NCI-H2227 (cell line): ENCODE measurements at regions not wholly inside any gene's neighbourhood (a gene's known extent, or its start where the extent isn't known, plus 50 kb on each side); places are given as distances from the start of the nearest gene placed in this dataset.
"Not testable (repeated sequence)": the region's sequence is repeated elsewhere in the genome, so short reads cannot be mapped to it uniquely, and the experiment has no call there.

ENCODE experiments used
- DNase-seq: peaks from one replicate; lab custom pipeline; 2025; ENCODE audit not compliant: unreplicated experiment; lab: John Stamatoyannopoulos, UW

DNA sequence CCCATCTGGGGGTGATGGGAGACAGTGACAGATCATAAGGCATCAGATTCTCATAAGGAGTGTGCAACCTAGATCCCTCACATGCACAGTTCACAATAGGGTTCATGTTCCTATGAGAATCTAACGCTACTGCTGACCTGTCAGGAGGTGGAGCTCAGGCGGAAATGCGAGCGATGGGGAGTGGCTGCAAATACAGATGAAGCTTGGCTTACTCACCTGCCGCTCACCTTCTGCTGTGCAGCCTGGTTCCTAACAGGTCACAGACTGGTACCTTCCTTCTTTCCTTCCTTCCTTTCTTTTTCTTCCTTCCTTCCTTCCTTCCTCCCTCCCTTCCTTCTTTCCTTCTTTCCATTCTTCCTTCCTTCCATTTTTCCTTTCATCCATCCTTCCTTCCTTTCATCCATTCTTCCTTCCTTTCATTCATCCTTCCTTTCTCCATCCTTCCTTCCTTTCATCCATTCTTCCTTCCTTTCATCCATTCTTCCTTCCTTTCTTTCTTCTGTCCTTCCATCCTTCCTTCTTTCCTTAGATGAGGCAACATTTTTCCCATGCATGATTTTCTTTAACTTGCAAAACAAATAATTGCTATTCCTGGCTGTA, 370.0 kb upstream of the AUTS2 start:
- DNase-seq, result no peak

DNA sequence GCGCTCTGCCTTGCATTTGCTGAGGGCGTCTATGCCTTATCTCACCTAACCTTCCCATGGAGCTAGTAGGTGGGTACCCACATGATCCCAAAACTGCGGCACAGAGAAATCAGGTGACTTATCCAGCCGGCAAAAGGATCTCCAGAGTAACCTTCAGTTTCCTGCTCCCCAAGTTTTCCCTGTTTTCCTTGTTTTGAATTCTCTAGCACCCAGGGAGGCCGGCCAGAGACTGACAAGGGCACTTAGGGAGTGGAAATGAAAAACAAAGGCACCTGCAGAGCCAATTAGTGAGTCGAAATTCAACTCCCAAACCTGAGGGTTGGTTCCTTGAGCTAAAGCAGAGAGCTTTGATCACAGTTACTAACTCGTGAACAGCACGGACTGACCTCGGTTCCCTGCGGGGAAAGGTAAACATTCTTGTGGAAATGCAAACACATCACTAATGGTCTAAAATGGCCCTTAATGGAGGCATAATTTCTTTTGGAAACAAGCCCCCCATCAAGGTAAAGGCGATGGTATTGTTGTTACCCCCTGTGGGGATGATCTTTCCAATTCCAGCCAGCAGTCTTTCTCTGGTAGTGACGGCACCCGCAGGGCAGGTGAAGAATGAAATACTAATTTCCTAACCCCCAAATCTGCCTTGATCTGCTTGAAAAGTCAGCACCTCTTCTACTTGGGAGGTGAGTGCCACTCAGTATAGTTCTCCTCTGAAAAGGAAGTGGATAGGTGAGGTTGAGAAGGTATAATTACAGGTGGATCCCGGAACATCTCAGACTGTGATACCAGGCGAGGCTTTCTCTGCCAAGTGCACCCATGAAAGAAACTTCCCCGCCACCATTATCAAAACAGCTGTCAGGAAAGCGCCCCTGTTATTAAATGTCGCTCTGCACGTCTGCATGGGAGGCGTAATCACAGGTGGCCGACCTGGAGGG, 365.6 kb upstream of the AUTS2 start:
- DNase-seq, result peak; percentile 89

DNA sequence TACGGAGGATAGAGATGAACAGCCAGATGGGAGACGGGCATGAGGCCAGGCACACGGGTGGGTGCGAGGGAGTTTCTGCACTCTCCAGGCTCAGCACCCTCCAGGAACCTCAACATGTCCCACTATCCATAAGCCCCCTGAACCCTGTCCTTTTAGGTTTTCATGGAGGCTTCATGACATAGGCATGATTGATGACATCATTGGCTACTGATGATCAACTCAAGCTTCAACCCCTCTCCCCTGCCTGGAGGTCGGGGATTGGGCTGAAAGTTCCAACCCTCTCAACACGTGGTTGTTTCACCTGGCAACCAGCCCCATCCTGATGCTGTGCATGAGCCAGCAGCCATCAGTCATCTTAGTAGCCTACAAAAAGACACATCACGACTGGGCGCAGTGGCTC, 360.7 kb upstream of the AUTS2 start:
- DNase-seq, result no peak

DNA sequence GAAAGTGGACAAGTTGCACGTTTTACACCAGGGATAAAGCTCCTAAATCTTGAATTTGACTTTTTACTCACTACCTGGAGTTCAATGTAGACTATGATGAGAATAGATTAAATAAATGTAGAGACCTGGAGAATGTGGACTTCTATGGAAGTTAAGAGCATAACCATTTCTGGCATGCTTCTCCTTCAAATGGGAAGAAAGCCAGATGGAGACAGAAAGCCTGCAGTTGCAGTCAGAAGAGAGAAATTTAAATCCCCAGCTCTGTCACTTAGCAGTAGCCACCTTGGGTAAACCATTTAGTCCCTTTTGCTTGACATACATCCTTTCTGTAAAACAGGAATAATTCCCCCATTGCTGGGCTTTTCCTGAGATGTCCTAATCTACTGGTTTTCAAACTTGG, 355.3 kb upstream of the AUTS2 start:
- no peak for DNase-seq

DNA sequence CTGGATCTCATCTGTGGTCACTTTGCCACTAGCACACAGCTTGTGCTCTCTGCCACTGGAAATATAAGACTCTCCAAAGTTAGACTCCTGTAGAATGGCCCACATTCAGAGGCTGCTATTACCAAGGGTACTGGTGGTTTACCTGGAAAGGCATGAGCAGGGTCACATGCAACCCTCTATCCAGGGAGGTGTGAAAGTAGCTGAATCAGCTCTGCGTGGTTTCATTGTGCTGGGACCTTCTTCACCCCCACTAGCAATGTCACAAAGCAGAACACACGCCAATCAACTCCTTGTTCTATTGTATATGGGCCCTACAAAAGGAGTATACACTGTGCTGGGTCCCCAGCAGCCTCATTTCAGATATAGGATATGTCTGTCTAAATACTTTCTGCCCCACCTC, 353.6 kb upstream of the AUTS2 start:
- no peak for DNase-seq

DNA sequence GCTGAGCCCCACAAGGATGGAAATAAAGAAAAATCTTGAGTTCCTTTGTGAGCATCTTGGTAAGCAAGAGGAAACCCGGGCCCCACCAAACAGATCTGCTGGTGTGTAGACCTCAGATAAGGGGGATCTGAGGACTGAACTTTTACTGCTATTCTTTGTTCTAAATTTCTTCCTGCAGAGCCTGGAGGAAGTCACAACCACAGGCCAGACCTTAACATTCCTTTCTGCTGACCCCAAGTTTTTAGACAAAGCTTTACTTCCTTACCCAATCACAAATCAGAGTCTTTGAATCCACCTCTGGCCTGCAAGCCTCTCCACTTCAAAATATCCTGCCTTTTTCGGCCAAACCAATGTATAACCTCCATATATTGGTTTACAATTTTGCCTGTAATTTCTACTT, 352.6 kb upstream of the AUTS2 start:
- no peak for DNase-seq

DNA sequence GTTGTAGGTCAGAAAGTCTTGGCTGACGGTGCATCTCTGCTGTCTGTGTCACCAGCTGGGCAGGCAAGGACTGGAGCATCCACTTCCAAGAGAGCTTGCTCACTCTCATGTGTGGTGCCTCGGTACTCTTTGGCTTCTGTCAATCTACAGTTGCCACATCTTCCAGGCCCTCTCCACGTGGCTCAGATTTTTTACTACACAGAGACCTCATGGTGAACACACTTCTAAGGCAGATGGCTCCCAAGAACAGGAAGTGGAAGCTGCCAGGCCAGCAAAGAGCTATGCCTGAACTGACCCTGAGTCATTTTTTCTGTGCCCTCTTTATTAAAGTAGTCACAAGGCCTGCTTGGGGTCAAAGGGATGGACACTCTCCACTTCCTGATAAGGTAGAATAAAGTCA, 351.5 kb upstream of the AUTS2 start:
- DNase-seq, result no peak

DNA sequence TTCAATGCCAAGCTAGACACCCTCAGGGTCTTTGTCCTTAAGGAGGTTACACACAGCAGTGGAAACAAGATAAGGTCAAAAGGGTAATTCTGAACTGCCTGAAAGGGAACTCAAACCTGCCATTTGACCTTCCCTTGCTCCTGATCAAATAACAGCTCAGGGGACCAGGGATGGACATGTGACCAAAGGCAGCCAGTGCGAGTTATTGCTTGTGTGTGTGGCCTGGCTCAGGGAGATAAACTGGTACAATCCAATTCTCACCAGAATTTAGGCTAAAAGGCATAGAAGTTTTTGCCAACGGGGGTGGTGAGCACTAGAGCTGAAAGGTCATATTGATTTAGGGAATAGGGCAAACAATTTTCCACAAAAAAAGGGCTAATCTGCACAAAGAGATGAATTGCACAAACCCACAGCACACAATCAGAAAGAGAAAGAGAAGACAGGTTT, 349.9 kb upstream of the AUTS2 start:
- DNase-seq, result not testable (repeated sequence)

DNA sequence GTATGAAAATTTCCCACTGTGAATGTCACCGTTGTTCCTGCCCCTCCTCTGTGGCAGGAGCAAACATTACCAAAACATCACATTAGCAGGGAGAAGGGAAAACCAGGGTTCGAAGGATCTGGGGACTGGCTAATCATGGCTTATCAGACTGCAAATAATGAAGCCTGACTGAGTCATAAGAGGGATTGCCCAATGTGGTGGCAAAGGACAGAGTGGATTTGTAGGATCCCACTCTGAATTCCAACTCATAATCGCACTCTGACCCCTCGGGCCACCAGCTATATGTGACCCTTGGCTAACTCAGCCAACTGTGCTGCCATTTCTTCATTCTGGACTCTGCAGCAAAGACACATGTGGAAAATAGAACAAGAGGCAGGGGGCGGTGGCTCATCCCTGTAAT, 347.3 kb upstream of the AUTS2 start:
- no peak for DNase-seq

DNA sequence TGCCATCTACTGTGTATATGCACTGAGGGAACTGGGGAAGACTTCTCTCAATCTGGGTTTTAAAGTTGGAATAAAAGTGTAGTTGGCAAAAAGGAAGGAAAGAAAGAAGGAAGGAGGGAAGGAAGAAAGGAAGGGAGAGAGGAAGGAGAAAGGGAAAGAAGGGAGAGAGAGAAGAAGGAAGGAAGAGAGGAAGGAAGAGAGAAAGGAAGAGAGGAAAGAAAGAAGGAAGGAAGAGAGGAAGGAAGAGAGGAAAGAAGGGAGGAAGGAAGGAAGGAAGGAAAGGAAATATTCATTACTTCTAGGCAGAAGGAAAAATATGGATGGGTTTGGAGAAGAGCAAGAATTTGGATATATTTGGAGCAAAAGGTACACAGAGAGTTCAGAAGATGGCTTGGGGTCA, 343.6 kb upstream of the AUTS2 start:
- no peak for DNase-seq

DNA sequence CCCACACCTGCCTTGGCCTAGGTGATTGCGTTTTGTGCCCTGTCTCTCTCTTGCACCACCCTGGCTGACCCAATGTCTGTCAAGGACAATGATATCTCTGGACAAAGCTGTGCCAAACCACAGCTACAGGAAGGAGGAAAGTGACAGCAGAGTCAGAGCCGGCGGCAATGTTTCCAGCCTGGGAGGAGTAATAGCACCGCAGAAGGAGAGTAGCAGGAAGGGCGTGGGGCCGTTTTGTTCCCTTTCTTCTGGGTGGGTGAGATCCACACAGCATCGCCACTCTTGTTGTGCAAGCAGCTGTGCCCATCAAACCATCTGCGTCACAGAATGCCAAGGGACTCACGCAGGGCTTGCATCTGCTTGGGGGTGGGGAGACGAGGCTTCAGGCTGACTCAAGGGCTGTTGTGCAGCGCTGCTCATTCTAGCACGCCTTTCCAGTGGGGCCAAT, 341.6 kb upstream of the AUTS2 start:
- no peak for DNase-seq

DNA sequence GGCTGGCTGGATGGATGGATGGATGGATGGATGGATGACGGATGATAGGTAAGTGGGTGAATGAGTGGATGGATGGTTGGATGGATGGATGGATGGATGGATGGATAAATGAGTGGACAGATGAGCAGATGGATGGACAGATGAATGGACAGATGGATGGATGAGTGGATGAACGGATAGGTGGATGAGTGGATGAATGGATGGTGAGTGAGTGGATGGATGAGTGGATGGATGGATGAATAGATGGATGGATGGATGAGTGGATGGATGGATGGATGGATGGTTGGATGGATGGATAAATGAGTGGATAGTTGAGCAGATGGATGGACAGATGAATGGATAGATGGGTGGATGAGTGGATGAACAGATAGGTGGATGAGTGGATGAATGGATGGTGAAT, 340.7 kb upstream of the AUTS2 start:
- no peak for DNase-seq

DNA sequence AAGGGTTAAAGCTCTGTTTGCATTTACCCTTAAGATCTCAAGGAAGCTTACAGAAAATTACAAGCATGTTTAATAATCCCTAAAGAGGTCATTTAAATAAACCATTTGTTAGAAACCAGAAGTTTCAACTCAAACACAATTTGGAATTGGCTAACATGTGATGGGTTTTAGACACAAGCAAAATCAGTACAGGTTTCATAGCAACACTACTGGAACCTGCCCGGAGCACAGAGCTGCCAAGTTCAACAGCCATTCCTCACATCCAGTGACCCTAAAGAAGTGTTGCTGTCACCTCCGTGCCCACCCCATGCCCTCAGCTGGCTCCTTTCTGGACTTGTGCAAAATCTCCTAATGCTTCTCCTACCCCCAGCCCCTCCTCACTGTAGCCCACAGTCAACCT, 338.8 kb upstream of the AUTS2 start:
- no peak for DNase-seq

DNA sequence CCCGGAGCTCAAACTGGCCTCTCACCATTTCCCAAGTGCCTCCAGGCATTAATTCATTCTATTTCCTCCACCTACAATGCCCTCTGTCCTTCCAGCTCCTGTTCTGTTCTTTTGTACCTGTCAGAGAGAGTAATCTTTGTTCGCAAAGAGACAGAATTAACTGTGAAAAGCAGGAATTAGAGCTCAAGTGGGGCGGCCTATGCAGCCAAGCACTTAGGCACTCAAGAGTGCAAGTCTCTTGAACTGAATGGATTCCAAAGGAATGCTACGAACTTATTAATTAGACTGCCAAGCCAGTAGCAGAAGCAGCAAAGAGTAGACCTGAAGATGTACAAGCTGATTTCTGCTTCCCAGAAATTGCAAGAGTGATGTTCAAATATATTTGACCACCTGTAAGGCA, 338.3 kb upstream of the AUTS2 start:
- DNase-seq, result peak; percentile 8

DNA sequence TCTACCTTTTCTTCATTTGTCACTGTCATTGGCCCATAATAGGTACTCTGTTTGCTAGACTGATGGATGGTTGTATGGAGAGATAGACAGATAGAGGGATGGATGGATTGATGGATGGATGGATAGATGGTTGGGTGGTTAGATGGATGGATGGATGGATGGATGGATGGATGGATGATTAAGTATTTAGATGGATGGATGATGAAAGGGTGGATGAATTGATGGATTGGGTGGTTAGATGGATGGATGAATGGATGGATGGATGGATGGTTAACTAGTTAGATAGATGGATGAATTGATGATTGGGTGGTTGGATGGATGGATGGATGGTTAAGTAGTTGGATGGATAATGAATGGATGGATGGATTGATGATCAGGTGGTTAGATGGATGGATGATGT, 334.7 kb upstream of the AUTS2 start:
- no peak for DNase-seq

DNA sequence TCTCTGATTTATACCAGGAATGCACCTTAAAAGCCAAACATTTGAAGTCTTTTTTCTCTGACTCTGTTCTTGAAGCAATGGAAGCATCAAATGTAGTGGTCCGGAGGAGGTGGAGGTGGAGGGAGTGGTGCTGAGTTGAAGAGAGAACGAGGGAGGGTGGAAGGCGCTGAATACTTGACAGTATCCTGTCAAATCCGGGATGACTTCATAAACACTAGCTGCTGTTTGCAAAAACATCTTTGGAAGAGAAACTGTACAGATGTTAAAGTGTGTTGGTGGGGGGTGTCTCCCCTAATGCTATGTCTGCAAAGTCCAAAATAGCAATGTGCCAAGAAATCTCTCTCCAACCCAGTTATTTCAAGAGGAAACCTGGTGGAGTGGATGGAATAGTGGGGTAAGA, 328.5 kb upstream of the AUTS2 start:
- DNase-seq, result no peak

DNA sequence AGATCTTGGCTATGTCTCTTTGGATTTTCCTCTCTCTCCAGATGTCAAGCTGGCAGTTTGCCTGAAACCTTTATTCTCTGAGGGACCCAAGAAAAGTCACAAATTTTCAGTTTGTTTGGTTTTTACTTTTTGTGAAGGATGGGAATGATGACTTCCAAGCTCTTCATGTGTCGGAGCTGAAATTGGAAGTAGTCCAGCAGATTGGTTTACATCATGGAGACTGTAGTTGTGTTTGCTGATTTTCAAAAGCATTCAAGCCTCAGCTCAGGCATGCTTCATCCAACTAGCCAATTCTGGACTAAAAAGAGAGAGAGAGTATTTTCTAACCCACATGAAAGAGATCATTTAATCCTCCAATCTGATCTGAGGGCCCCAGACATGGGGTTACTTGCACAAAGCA, 326.2 kb upstream of the AUTS2 start:
- no peak for DNase-seq

DNA sequence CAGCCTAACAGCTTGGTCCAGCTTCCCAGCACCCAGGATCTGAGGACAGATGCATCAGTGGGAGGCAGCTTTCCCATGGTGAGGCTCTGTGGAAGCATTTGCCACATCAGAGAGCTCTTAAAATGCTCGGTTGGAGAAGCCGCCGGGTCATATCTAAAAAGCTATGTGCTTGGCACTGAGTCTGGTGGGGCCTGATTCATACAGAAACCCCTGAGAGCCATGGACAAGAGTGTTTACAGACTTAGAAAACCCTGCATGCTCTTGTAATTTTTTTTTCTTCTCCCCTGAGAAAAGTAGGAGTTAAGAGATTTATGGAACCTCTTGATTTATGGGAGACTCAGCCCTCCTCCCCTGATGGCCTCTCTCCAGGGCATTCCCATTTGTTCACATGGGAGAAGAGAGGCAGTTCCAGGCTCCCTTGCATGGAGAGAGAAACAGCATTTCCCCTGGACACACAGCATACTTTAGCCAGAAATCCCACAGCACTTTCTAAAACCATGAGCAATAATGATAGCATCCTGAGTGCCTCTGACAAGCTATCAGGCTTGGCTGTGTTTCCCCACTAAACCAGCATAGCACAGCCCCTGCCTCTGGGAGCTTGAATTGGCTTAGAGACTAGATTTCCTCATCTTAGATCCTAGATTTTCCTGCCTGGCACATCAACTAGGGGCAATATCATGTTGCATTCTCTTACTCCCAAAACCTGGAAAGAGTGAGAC, 322.1 kb upstream of the AUTS2 start:
- no peak for DNase-seq

DNA sequence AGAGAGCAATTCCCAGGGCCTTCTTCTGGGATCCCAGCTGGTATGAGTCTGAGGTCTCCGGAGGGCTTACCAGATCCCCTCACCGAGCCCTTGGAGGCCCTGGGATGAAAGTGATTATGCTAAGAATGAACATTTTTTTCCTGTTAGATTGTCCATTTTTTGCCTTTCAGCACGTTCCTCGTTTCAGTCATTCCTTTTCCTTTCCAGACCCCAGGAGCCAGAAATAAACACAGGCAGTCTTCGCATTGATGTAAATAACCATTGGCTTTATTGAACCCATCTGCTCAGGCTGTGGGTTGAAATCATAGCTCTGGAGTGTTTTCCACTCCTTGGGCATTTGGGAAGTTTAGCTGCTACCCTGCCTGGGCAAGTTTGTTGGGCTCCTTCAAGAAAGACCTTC, 320.9 kb upstream of the AUTS2 start:
- DNase-seq, result no peak

DNA sequence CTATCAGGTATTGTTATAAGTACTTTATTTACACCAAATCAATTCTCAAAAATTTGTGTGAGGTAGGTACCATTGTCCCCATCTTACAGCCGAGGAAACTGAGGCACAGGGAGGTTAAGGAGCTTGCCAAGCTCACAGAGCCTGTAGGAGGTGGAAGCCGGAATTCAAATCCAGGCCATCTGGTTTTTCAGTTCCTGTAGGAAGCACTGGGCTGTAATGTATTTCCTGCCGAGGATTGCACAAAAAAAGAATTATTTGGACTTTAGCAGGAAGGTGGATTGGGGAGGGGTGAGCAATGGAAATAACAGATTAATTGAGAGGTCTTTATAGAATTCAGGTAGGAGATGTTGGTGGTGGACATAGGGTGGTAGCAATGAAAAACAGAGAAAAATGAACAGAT, 315.3 kb upstream of the AUTS2 start:
- DNase-seq, result no peak

DNA sequence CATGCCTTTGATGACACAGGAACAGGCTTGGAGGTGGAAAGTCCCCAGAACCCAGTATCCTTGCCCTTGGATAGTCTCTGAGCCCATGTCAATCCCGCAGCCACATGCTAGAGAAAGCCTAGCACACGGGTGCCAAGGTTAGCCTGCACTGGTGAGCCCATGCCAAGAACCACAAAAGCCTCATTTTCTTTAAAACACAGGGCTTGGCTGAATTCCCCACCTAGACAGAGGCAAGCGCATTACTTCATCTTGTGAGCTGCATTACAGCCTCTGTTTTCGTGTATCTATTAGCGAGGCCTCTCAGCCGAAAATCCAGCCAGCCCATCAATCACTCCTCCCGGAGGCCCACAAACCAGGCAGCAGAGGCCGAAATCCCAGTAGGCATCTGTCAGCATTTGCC, 314.9 kb upstream of the AUTS2 start:
- no peak for DNase-seq

DNA sequence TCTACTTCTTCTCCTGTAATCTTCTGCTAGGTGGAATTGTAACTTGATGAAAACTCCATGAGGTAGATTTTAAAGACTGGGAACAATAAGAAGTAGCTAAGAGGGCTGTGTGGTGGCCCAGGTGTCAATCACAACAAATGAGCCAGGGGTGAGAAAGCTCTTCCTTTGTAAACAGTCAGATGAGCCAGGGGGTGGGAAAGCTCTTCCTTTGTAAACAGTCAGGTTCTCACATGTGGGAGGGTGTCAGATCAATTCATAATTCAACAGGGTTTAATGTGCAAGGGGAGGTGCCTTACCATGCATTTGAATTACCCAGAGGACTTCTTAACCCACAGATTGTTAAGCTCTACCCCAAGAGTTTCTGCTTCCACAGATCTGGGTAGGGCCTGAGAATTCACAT, 312.4 kb upstream of the AUTS2 start:
- DNase-seq, result no peak
